ENCODE measurements at regions not wholly inside any gene's neighbourhood (a gene's known extent, or its start where the extent isn't known, plus 50 kb on each side); places are given as distances from the start of the nearest gene placed in this dataset.

GRCh38 chr11:97414801-97415200 lies 1025.0 kb downstream of the JRKL start:
- TF ChIP-seq, protein P1, sequence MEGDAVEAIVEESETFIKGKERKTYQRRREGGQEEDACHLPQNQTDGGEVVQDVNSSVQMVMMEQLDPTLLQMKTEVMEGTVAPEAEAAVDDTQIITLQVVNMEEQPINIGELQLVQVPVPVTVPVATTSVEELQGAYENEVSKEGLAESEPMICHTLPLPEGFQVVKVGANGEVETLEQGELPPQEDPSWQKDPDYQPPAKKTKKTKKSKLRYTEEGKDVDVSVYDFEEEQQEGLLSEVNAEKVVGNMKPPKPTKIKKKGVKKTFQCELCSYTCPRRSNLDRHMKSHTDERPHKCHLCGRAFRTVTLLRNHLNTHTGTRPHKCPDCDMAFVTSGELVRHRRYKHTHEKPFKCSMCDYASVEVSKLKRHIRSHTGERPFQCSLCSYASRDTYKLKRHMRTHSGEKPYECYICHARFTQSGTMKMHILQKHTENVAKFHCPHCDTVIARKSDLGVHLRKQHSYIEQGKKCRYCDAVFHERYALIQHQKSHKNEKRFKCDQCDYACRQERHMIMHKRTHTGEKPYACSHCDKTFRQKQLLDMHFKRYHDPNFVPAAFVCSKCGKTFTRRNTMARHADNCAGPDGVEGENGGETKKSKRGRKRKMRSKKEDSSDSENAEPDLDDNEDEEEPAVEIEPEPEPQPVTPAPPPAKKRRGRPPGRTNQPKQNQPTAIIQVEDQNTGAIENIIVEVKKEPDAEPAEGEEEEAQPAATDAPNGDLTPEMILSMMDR (conservative IDR thresholded peaks at IDR 0.05; ENCODE audit: low read depth, low read length), result no peak
- no peak for TF ChIP-seq EZH2 (IDR thresholded peaks at IDR 0.05; ENCODE audit: borderline replicate concordance, low read depth, low read length, poor library complexity, severe bottlenecking)

Measured in A673 (cell line).